ENCODE measurements at regions not wholly inside any gene's neighbourhood (a gene's known extent, or its start where the extent isn't known, plus 50 kb on each side); places are given as distances from the start of the nearest gene placed in this dataset.

- no peaks in the 10 kb centered on the region for H3K9me2 ChIP-seq (ENCODE audit: insufficient read depth, low read length)
- ChIA-PET POLR2A (no interaction called here), CTCF (ENCODE audit: unreplicated experiment) (no interaction called here)
- no peak overlapping the region for H3K4me2 ChIP-seq (ENCODE audit: low read length)
- no peak overlapping the region for H3K4me3 ChIP-seq (ENCODE audit: low read depth, low read length, poor library complexity, severe bottlenecking)
- TF ChIP-seq, protein P1, sequence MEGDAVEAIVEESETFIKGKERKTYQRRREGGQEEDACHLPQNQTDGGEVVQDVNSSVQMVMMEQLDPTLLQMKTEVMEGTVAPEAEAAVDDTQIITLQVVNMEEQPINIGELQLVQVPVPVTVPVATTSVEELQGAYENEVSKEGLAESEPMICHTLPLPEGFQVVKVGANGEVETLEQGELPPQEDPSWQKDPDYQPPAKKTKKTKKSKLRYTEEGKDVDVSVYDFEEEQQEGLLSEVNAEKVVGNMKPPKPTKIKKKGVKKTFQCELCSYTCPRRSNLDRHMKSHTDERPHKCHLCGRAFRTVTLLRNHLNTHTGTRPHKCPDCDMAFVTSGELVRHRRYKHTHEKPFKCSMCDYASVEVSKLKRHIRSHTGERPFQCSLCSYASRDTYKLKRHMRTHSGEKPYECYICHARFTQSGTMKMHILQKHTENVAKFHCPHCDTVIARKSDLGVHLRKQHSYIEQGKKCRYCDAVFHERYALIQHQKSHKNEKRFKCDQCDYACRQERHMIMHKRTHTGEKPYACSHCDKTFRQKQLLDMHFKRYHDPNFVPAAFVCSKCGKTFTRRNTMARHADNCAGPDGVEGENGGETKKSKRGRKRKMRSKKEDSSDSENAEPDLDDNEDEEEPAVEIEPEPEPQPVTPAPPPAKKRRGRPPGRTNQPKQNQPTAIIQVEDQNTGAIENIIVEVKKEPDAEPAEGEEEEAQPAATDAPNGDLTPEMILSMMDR (conservative IDR thresholded peaks at IDR 0.05; ENCODE audit: low read length) = no peak
- no peak for TF ChIP-seq EZH2phosphoT487 (IDR thresholded peaks at IDR 0.05; ENCODE audit: borderline replicate concordance, low read depth, low read length)
- intact Hi-C loops (cut with micrococcal nuclease; ENCODE audit: unreplicated experiment) = no loop called here
- no peaks in the 10 kb centered on the region for H3K79me2 ChIP-seq (ENCODE audit: insufficient read depth, low read depth, low read length)
- H3K9me3 ChIP-seq (ENCODE audit: low read length) = no peaks in the 10 kb centered on the region
- no peaks in the 10 kb centered on the region for H4K20me1 ChIP-seq (ENCODE audit: insufficient read depth, low read length)
- H3K36me3 ChIP-seq (ENCODE audit: insufficient read depth, low read length) = no peaks in the 10 kb centered on the region
- DNase-seq (ENCODE audit: low spot score) = no peak
- H3K27ac ChIP-seq (ENCODE audit: low read depth, low read length, poor library complexity, severe bottlenecking) = no peak overlapping the region
- no peaks in the 10 kb centered on the region for H3K4me1 ChIP-seq (ENCODE audit: insufficient read depth, low read length, poor library complexity, severe bottlenecking)
- BruUV-seq (replicated peaks) = no TSS peak
- no peak overlapping the region for H2AFZ ChIP-seq (ENCODE audit: low read length)
Measured at GRCh38 chr3:162521669-162522068, 1025.1 kb downstream of the OTOL1 start.

- H3K4me3 ChIP-seq (ENCODE audit: low read depth, low read length, poor library complexity, severe bottlenecking) = no peak overlapping the region
- no peaks in the 10 kb centered on the region for H3K79me2 ChIP-seq (ENCODE audit: insufficient read depth, low read depth, low read length)
- no peaks in the 10 kb centered on the region for H3K36me3 ChIP-seq (ENCODE audit: insufficient read depth, low read length)
- H4K20me1 ChIP-seq (ENCODE audit: insufficient read depth, low read length) = no peaks in the 10 kb centered on the region
- no TSS peak for BruUV-seq (replicated peaks)
- no peak for TF ChIP-seq EZH2phosphoT487 (IDR thresholded peaks at IDR 0.05; ENCODE audit: borderline replicate concordance, low read depth, low read length)
- TF ChIP-seq, protein P1 (conservative IDR thresholded peaks at IDR 0.05; ENCODE audit: low read length) = no peak
- H2AFZ ChIP-seq (ENCODE audit: low read length) = no peak overlapping the region
- H3K9me2 ChIP-seq (ENCODE audit: insufficient read depth, low read length) = no peaks in the 10 kb centered on the region
- intact Hi-C loops (cut with micrococcal nuclease; ENCODE audit: unreplicated experiment) = no loop called here
- no peak overlapping the region for H3K4me2 ChIP-seq (ENCODE audit: low read length)
- ChIA-PET POLR2A (interaction anchor here (0.6 kb wide), 3 partner anchors 33 to 816 kb away, joined by 3 read pairs; no protein-coding TSS in a partner anchor), CTCF (ENCODE audit: unreplicated experiment) (no interaction called here)
- no peaks in the 10 kb centered on the region for H3K4me1 ChIP-seq (ENCODE audit: insufficient read depth, low read length, poor library complexity, severe bottlenecking)
- H3K27ac ChIP-seq (ENCODE audit: low read depth, low read length, poor library complexity, severe bottlenecking) = no peak overlapping the region
- no peaks in the 10 kb centered on the region for H3K9me3 ChIP-seq (ENCODE audit: low read length)
- no peak for DNase-seq (ENCODE audit: low spot score)
Measured at GRCh38 chr3:162525066-162525742, 1028.6 kb downstream of the OTOL1 start.

GRCh38 chr3:162525771-162526170 lies 1029.2 kb downstream of the OTOL1 start:
- Histone ChIP-seq H3K36me3 (ENCODE audit: insufficient read depth, low read length) (no peaks in the 10 kb centered on the region), H3K79me2 (ENCODE audit: insufficient read depth, low read depth, low read length) (no peaks in the 10 kb centered on the region), H3K9me3 (ENCODE audit: low read length) (no peaks in the 10 kb centered on the region), H3K4me1 (ENCODE audit: insufficient read depth, low read length, poor library complexity, severe bottlenecking) (no peaks in the 10 kb centered on the region), H3K4me2 (ENCODE audit: low read length) (no peak overlapping the region), H2AFZ (ENCODE audit: low read length) (no peak overlapping the region), H4K20me1 (ENCODE audit: insufficient read depth, low read length) (no peaks in the 10 kb centered on the region), H3K27ac (ENCODE audit: low read depth, low read length, poor library complexity, severe bottlenecking) (no peak overlapping the region), H3K9me2 (ENCODE audit: insufficient read depth, low read length) (no peaks in the 10 kb centered on the region), H3K4me3 (ENCODE audit: low read depth, low read length, poor library complexity, severe bottlenecking) (no peak overlapping the region)
- TF ChIP-seq EZH2phosphoT487 (IDR thresholded peaks at IDR 0.05; ENCODE audit: borderline replicate concordance, low read depth, low read length) = no peak
- TF ChIP-seq, protein P1 (conservative IDR thresholded peaks at IDR 0.05; ENCODE audit: low read length) = no peak
- intact Hi-C loops (cut with micrococcal nuclease; ENCODE audit: unreplicated experiment) = no loop called here
- ChIA-PET CTCF (ENCODE audit: unreplicated experiment) (no interaction called here), POLR2A (interaction anchor here (0.6 kb wide), 1 partner anchor 100 kb away, joined by 3 read pairs; no protein-coding TSS in a partner anchor)
- no peak for DNase-seq (ENCODE audit: low spot score)
- no TSS peak for BruUV-seq (replicated peaks)

Measured in OCI-LY7 (cell line).